KMS-11 (cell line): ENCODE measurements at regions not wholly inside any gene's neighbourhood (a gene's known extent, or its start where the extent isn't known, plus 50 kb on each side); places are given as distances from the start of the nearest gene placed in this dataset.

Source experiments
- H2AFZ ChIP-seq: fragments of 200-600 bp; sonication (generic); 2 replicates; pipeline ENCODE4 v1.6.1; 2016; ENCODE audit warnings: antibody characterized with exemption, mixed run types, low read depth
- H3K27ac ChIP-seq: fragments of 200-600 bp; sonication (generic); 2 replicates; pipeline ENCODE4 v1.6.1; 2016; ENCODE audit warnings: mild to moderate bottlenecking, mixed run types
- H3K27me3 ChIP-seq: fragments of 200-600 bp; sonication (generic); 2 replicates; pipeline ENCODE4 v1.6.1; 2017; ENCODE audit warnings: mild to moderate bottlenecking, low read depth, mixed run types, moderate library complexity; ENCODE audit not compliant: insufficient read depth
- H3K36me3 ChIP-seq: fragments of 200-600 bp; sonication (generic); 2 replicates; pipeline ENCODE4 v1.6.1; 2017; ENCODE audit warnings: mild to moderate bottlenecking, mixed run types; ENCODE audit not compliant: insufficient read depth
- H3K4me1 ChIP-seq: fragments of 200-600 bp; sonication (generic); 2 replicates; pipeline ENCODE4 v1.6.1; 2016; ENCODE audit warnings: mild to moderate bottlenecking, low read depth, mixed run types; ENCODE audit not compliant: poor library complexity, severe bottlenecking
- H3K4me2 ChIP-seq: fragments of 200-600 bp; sonication (generic); 2 replicates; pipeline ENCODE4 v1.7.0; 2016; ENCODE audit warnings: mild to moderate bottlenecking, mixed run types
- H3K4me3 ChIP-seq: fragments of 200-600 bp; sonication (generic); IDR thresholded peaks from 2 replicates; pipeline ENCODE4 v1.6.1; 2017; ENCODE audit warnings: low read depth, low read length, mixed read lengths; ENCODE audit not compliant: insufficient read depth
- H3K79me2 ChIP-seq: fragments of 200-600 bp; sonication (generic); 2 replicates; pipeline ENCODE4 v1.6.1; 2016; ENCODE audit warnings: low read depth, mixed run types; ENCODE audit not compliant: insufficient read depth
- H3K9ac ChIP-seq: fragments of 200-600 bp; sonication (generic); 2 replicates; pipeline ENCODE4 v1.6.1; 2016; ENCODE audit warnings: mild to moderate bottlenecking, mixed run types
- H4K20me1 ChIP-seq: fragments of 200-600 bp; sonication (generic); 2 replicates; pipeline ENCODE4 v1.6.1; 2016; ENCODE audit warnings: mild to moderate bottlenecking, mixed run types; ENCODE audit not compliant: insufficient read depth
- TF ChIP-seq, protein P1 (sequence below): fragments of 200-600 bp; sonication (generic); conservative IDR thresholded peaks from 2 replicates; pipeline ENCODE4 v1.6.1; 2017; ENCODE audit warnings: low read depth, mild to moderate bottlenecking, antibody characterized with exemption, low read length, moderate library complexity, mixed read lengths

DNA sequence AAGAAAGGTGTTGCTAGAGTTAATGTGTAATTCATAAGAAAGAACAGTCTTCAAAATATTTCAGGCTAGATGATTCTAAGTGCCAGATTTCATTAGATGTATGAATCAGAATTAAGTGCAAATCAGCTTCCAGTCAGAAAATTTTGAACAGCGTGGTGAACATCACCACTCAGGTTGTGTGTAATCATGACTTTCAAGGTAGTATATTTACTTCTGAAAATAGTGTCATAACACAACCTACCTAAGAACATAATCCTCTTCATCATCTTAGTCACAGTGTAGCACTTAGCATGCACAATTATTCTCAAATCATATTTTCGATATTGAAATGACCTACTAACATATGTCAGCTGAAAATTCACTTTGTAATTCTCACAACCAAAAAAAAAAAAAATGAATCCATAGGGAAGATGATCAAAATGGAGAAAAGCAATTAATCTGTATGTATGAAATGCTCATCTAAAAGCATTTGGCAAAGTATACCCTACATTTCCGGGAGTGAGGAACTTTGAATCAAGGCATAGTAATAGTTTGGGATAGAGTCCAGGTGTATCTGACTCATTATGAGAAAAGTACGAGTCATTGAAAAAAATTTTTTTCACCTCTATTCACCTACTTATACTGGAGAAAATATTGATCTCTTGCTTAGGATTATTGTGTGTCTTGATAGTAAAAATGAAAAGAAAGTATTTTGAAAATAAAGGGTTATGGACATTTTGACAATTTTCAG, 221.8 kb upstream of the CHRM3 start:
- H3K4me2 ChIP-seq, result no peak overlapping the region
- H3K36me3 ChIP-seq, result no peaks in the 10 kb centered on the region
- H3K27me3 ChIP-seq, result no peaks in the 10 kb centered on the region
- no peak overlapping the region for H3K9ac ChIP-seq
- H4K20me1 ChIP-seq, result no peaks in the 10 kb centered on the region
- H3K4me3 ChIP-seq, result no peak overlapping the region
- H3K27ac ChIP-seq, result no peak overlapping the region
- H3K79me2 ChIP-seq, result no peaks in the 10 kb centered on the region
- H2AFZ ChIP-seq, result no peak overlapping the region
- peaks cover 8% of the 10 kb centered on the region for H3K4me1 ChIP-seq
- TF ChIP-seq, protein P1, sequence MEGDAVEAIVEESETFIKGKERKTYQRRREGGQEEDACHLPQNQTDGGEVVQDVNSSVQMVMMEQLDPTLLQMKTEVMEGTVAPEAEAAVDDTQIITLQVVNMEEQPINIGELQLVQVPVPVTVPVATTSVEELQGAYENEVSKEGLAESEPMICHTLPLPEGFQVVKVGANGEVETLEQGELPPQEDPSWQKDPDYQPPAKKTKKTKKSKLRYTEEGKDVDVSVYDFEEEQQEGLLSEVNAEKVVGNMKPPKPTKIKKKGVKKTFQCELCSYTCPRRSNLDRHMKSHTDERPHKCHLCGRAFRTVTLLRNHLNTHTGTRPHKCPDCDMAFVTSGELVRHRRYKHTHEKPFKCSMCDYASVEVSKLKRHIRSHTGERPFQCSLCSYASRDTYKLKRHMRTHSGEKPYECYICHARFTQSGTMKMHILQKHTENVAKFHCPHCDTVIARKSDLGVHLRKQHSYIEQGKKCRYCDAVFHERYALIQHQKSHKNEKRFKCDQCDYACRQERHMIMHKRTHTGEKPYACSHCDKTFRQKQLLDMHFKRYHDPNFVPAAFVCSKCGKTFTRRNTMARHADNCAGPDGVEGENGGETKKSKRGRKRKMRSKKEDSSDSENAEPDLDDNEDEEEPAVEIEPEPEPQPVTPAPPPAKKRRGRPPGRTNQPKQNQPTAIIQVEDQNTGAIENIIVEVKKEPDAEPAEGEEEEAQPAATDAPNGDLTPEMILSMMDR, result no peak

GRCh38 chr1:239155466-239156091, 230.8 kb upstream of the CHRM3 start:
- no peaks in the 10 kb centered on the region for H3K36me3 ChIP-seq
- no peaks in the 10 kb centered on the region for H3K79me2 ChIP-seq
- H4K20me1 ChIP-seq, result no peaks in the 10 kb centered on the region
- H3K4me1 ChIP-seq, result no peaks in the 10 kb centered on the region
- H2AFZ ChIP-seq, result no peak overlapping the region
- TF ChIP-seq, protein P1, result no peak
- no peaks in the 10 kb centered on the region for H3K27me3 ChIP-seq
- H3K27ac ChIP-seq, result no peak overlapping the region
- H3K4me3 ChIP-seq, result no peak overlapping the region
- H3K9ac ChIP-seq, result no peak overlapping the region
- no peak overlapping the region for H3K4me2 ChIP-seq

GRCh38 chr1:239151937-239152336, 234.4 kb upstream of the CHRM3 start:
- Histone ChIP-seq H3K79me2 (no peaks in the 10 kb centered on the region), H3K4me1 (no peaks in the 10 kb centered on the region), H3K4me3 (no peak overlapping the region), H3K27me3 (no peaks in the 10 kb centered on the region), H3K36me3 (no peaks in the 10 kb centered on the region), H4K20me1 (no peaks in the 10 kb centered on the region), H3K4me2 (no peak overlapping the region), H2AFZ (no peak overlapping the region), H3K27ac (no peak overlapping the region), H3K9ac (no peak overlapping the region)
- TF ChIP-seq, protein P1, result no peak

GRCh38 chr1:239140968-239141367, 245.4 kb upstream of the CHRM3 start:
- H2AFZ ChIP-seq, result no peak overlapping the region

More at GRCh38 chr1:239140968-239141367, 245.4 kb upstream of the CHRM3 start:
- no peak overlapping the region for H3K27ac ChIP-seq
- H4K20me1 ChIP-seq, result no peaks in the 10 kb centered on the region
- H3K4me3 ChIP-seq, result no peak overlapping the region
- no peaks in the 10 kb centered on the region for H3K4me1 ChIP-seq
- TF ChIP-seq, protein P1, result no peak
- H3K27me3 ChIP-seq, result no peaks in the 10 kb centered on the region
- H3K9ac ChIP-seq, result no peak overlapping the region
- H3K36me3 ChIP-seq, result no peaks in the 10 kb centered on the region
- no peak overlapping the region for H3K4me2 ChIP-seq
- no peaks in the 10 kb centered on the region for H3K79me2 ChIP-seq
